Uterus (tissue), 3 donors: ENCODE measurements at regions not wholly inside any gene's neighbourhood (a gene's known extent, or its start where the extent isn't known, plus 50 kb on each side); places are given as distances from the start of the nearest gene placed in this dataset.

ENCODE experiments used
- DNase-seq, 2 donors: peaks; one replicate each; pipeline ENCODE4 v3.0.0-alpha.2; 2019 to 2020
- H3K27ac ChIP-seq, 2 donors: fragments of 200-600 bp; sonication (generic); 1 replicate in 1 of 2; 2 replicates in 1 of 2; pipeline ENCODE4 v1.5.1; 2016 to 2018
- H3K27me3 ChIP-seq, 2 donors: fragments of 200-600 bp; sonication (generic); one replicate each; pipeline ENCODE4 v1.5.1; 2018 to 2019; ENCODE audit warnings: control low read depth in 1 of 2
- H3K36me3 ChIP-seq, 2 donors: fragments of 200-600 bp; sonication (generic); one replicate each; pipeline ENCODE4 v1.5.1; 2019; ENCODE audit warnings: control low read depth in 1 of 2
- H3K4me1 ChIP-seq, 2 donors: fragments of 200-600 bp; sonication (generic); one replicate each; pipeline ENCODE4 v1.5.1; 2018 to 2019; ENCODE audit warnings: control low read depth in 1 of 2
- H3K4me3 ChIP-seq, 2 donors: fragments of 200-600 bp; sonication (generic); 1 replicate in 1 of 2; 2 replicates in 1 of 2; pipeline ENCODE4 v1.5.1; 2018 to 2019; ENCODE audit warnings: mild to moderate bottlenecking in 1 of 2
- H3K9me3 ChIP-seq, 2 donors: fragments of 200-600 bp; sonication (generic); one replicate each; pipeline ENCODE4 v1.5.1; 2019; ENCODE audit warnings: control low read depth in 1 of 2
- POLR2A ChIP-seq, 2 donors: fragments of 450-650 bp; IDR thresholded peaks; one replicate each; pipeline ENCODE4 v1.6.1; 2016; ENCODE audit warnings: antibody characterized with exemption in 2 of 2, mild to moderate bottlenecking in 1 of 2, moderate library complexity in 1 of 2
- intact Hi-C: fragments of 100-400 bp; cut with DNase I; formaldehyde crosslinking; loops from one replicate; pipeline ENCODE4 v1.15.1; 2023; ENCODE audit warnings: low total_unique reads
- TF ChIP-seq, protein P1 (sequence below), 4 experiments: fragments of 200-600 bp in 2 of 4; fragments of 450-650 bp in 2 of 4; sonication (generic) in 2 of 4; IDR thresholded peaks; one replicate each; pipeline ENCODE4 v1.5.1; 2016 to 2019; ENCODE audit warnings: antibody characterized with exemption in 4 of 4, mild to moderate bottlenecking in 2 of 4, moderate library complexity in 1 of 4
- donor health status: DM: yes; HTN: yes; CAD: no.

- Histone ChIP-seq H3K9me3 (no peaks in the 10 kb centered on the region), H3K4me1 (no peaks in the 10 kb centered on the region)
These were observed 279.2 kb upstream of the FERMT1 start for GRCh38 chr20:6401893-6402557.

GRCh38 chr20:6397115-6397514 lies 274.3 kb upstream of the FERMT1 start:
- no peaks in the 10 kb centered on the region for H3K4me1 ChIP-seq
- intact Hi-C loops = no loop called here

More at GRCh38 chr20:6401893-6402557, 279.2 kb upstream of the FERMT1 start:
- Histone ChIP-seq H3K27ac (no peak overlapping the region), H3K4me3 (no peak overlapping the region), H3K27me3 (no peaks in the 10 kb centered on the region), H3K36me3 (no peaks in the 10 kb centered on the region)
- DNase-seq = no peak
- TF ChIP-seq, protein P1, sequence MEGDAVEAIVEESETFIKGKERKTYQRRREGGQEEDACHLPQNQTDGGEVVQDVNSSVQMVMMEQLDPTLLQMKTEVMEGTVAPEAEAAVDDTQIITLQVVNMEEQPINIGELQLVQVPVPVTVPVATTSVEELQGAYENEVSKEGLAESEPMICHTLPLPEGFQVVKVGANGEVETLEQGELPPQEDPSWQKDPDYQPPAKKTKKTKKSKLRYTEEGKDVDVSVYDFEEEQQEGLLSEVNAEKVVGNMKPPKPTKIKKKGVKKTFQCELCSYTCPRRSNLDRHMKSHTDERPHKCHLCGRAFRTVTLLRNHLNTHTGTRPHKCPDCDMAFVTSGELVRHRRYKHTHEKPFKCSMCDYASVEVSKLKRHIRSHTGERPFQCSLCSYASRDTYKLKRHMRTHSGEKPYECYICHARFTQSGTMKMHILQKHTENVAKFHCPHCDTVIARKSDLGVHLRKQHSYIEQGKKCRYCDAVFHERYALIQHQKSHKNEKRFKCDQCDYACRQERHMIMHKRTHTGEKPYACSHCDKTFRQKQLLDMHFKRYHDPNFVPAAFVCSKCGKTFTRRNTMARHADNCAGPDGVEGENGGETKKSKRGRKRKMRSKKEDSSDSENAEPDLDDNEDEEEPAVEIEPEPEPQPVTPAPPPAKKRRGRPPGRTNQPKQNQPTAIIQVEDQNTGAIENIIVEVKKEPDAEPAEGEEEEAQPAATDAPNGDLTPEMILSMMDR (IDR thresholded peaks at IDR 0.05) = no peak
- no peak for TF ChIP-seq POLR2A (IDR thresholded peaks at IDR 0.05)
- intact Hi-C loops = no loop called here

DNA sequence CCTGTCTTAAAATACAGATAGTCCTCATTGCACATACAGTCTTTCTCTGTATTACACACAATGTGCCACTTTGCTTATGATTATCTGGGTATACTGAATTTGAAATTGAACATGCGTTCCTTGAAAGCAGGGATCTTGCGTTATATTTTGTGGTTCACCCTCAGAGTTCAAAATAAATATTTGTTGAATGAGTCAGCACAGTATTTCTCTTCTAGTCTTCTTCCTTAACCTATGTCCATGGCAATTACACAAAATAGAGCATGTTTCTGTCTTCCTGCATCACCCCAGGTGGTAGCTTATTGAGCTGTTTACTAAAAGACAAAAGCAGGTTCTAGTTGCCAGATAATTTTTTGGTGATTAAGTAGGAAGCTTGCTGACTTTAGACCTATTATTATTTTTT lies 272.9 kb upstream of the FERMT1 start:
- no peak overlapping the region for H3K27ac ChIP-seq
- H3K4me3 ChIP-seq = no peak overlapping the region
- TF ChIP-seq, protein P1 (IDR thresholded peaks at IDR 0.05) = no peak
- no peak for TF ChIP-seq POLR2A (IDR thresholded peaks at IDR 0.05)
- no peaks in the 10 kb centered on the region for H3K4me1 ChIP-seq
- H3K36me3 ChIP-seq = no peaks in the 10 kb centered on the region
- no peaks in the 10 kb centered on the region for H3K27me3 ChIP-seq
- H3K9me3 ChIP-seq = no peaks in the 10 kb centered on the region
- intact Hi-C loops = no loop called here
- no peak for DNase-seq

More at GRCh38 chr20:6397115-6397514, 274.3 kb upstream of the FERMT1 start:
- no peak overlapping the region for H3K27ac ChIP-seq
- no peaks in the 10 kb centered on the region for H3K27me3 ChIP-seq
- H3K9me3 ChIP-seq = no peaks in the 10 kb centered on the region
- TF ChIP-seq, protein P1 (IDR thresholded peaks at IDR 0.05) = no peak
- TF ChIP-seq POLR2A (IDR thresholded peaks at IDR 0.05) = no peak
- DNase-seq = no peak
- no peaks in the 10 kb centered on the region for H3K36me3 ChIP-seq
- no peak overlapping the region for H3K4me3 ChIP-seq

GRCh38 chr20:6388671-6389197 lies 265.9 kb upstream of the FERMT1 start:
- Histone ChIP-seq H3K36me3 (no peaks in the 10 kb centered on the region), H3K27ac (no peak overlapping the region), H3K9me3 (no peaks in the 10 kb centered on the region), H3K4me1 (no peaks in the 10 kb centered on the region), H3K27me3 (no peaks in the 10 kb centered on the region), H3K4me3 (no peak overlapping the region)
- no peak for DNase-seq
- intact Hi-C loops = no loop called here
- TF ChIP-seq, protein P1 (IDR thresholded peaks at IDR 0.05) = no peak
- TF ChIP-seq POLR2A (IDR thresholded peaks at IDR 0.05) = no peak

DNA sequence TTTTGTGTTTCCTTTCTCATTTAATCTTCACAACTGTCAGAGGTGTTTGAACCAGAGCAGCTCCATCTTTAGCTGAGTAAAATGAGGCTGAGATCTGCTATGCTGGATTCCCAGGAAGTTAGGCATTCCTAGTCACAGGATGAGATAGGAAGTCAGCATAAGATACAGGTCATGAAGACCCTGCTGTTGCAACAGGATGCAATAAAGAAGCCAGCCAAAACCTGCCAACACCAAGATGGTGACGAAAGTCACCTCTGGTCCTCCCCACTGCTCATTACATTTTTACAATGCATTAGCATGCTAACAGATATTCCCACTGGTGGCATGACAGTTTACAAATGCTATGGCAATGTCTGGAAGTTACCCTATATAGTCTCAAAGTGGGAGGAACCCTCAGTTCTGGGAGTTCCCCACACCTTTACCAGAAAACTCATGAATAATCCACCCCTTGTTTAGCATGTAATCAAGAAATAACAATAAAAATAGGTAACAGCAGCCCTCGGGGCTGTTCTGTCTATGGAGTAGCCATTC lies 262.2 kb upstream of the FERMT1 start:
- Histone ChIP-seq H3K4me3 (no peak overlapping the region), H3K27ac (no peak overlapping the region), H3K9me3 (no peaks in the 10 kb centered on the region), H3K4me1 (no peaks in the 10 kb centered on the region), H3K27me3 (no peaks in the 10 kb centered on the region), H3K36me3 (no peaks in the 10 kb centered on the region)
- no peak for DNase-seq
- intact Hi-C loops = no loop called here
- TF ChIP-seq POLR2A (IDR thresholded peaks at IDR 0.05) = no peak
- TF ChIP-seq, protein P1 (IDR thresholded peaks at IDR 0.05) = no peak
